Thyroid gland (tissue), 4 donors: ENCODE measurements at regions not wholly inside any gene's neighbourhood (a gene's known extent, or its start where the extent isn't known, plus 50 kb on each side); places are given as distances from the start of the nearest gene placed in this dataset.

Source experiments
- CTCF ChIP-seq, 6 experiments: fragments of 200-600 bp in 3 of 6; fragments of 450-650 bp in 3 of 6; sonication (generic) in 3 of 6; IDR thresholded peaks; one replicate each; pipeline ENCODE4 v1.5.1; 2016 to 2019; ENCODE audit warnings: antibody characterized with exemption in 6 of 6, mild to moderate bottlenecking in 2 of 6, inconsistent platforms in 1 of 6, moderate library complexity in 1 of 6
- POLR2A ChIP-seq, 2 donors: fragments of 450-650 bp; IDR thresholded peaks; one replicate each; pipeline ENCODE4 v1.6.1; 2017; ENCODE audit warnings: antibody characterized with exemption in 2 of 2, mild to moderate bottlenecking in 2 of 2, moderate library complexity in 1 of 2

GRCh38 chr2:154587739-154588138 is 110.8 kb upstream of the KCNJ3 start:
- TF ChIP-seq CTCF (IDR thresholded peaks at IDR 0.05) = no peak
- no peak for TF ChIP-seq POLR2A (IDR thresholded peaks at IDR 0.05)
